ENCODE measurements at regions not wholly inside any gene's neighbourhood (a gene's known extent, or its start where the extent isn't known, plus 50 kb on each side); places are given as distances from the start of the nearest gene placed in this dataset.

DNA sequence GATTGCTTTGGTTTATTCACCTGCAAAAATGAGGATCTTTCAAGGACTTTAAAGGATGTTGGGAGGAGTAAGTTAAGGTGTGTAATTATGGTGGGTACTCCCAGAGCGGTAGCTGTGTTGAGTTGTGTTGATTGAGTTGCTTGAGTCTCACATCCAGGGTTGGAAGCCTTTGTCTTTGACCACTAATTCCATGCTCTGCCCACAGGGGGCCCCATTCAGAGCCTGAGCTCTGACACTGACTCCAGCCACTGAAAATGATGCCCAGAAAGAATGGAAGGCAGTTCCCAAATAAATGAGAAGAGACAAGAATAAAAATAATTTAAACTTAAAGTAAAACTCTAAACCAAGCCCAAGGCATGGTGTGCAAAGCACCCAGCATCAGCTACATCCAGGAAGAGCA lies 237.4 kb upstream of the PWP1 start:
- no peaks in the 10 kb centered on the region for H3F3A ChIP-seq (ENCODE audit: insufficient read depth)
- no peak overlapping the region for H3K9ac ChIP-seq (ENCODE audit: low read length)
- no peak overlapping the region for H3K4me2 ChIP-seq (ENCODE audit: low read depth, low read length, poor library complexity, severe bottlenecking)
- H3K9me3 ChIP-seq (ENCODE audit: insufficient read depth, low read length), result no peaks in the 10 kb centered on the region
- no peaks in the 10 kb centered on the region for H3K36me3 ChIP-seq (ENCODE audit: low read length)
- H3K27me3 ChIP-seq (ENCODE audit: low read length), result no peaks in the 10 kb centered on the region
- no peak overlapping the region for H3K4me3 ChIP-seq (ENCODE audit: insufficient read depth, low read length, poor library complexity, severe bottlenecking)
- H3K27ac ChIP-seq (ENCODE audit: low read depth, low read length), result no peak overlapping the region
- H3K9me2 ChIP-seq (replicated peaks; ENCODE audit: insufficient read depth, low read length), result no peaks in the 10 kb centered on the region
- H4K20me1 ChIP-seq (ENCODE audit: low read depth, low read length), result no peaks in the 10 kb centered on the region
- TF ChIP-seq, protein P1, sequence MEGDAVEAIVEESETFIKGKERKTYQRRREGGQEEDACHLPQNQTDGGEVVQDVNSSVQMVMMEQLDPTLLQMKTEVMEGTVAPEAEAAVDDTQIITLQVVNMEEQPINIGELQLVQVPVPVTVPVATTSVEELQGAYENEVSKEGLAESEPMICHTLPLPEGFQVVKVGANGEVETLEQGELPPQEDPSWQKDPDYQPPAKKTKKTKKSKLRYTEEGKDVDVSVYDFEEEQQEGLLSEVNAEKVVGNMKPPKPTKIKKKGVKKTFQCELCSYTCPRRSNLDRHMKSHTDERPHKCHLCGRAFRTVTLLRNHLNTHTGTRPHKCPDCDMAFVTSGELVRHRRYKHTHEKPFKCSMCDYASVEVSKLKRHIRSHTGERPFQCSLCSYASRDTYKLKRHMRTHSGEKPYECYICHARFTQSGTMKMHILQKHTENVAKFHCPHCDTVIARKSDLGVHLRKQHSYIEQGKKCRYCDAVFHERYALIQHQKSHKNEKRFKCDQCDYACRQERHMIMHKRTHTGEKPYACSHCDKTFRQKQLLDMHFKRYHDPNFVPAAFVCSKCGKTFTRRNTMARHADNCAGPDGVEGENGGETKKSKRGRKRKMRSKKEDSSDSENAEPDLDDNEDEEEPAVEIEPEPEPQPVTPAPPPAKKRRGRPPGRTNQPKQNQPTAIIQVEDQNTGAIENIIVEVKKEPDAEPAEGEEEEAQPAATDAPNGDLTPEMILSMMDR (IDR thresholded peaks at IDR 0.05; ENCODE audit: insufficient read depth, low read length, poor library complexity, severe bottlenecking), result no peak
- no peak for TF ChIP-seq EZH2phosphoT487 (conservative IDR thresholded peaks at IDR 0.05; ENCODE audit: low read length)
- no peak overlapping the region for H2AFZ ChIP-seq (ENCODE audit: low read depth, low read length, severe bottlenecking)
- no peaks in the 10 kb centered on the region for H3K79me2 ChIP-seq (ENCODE audit: insufficient read depth, low read length)

DNA sequence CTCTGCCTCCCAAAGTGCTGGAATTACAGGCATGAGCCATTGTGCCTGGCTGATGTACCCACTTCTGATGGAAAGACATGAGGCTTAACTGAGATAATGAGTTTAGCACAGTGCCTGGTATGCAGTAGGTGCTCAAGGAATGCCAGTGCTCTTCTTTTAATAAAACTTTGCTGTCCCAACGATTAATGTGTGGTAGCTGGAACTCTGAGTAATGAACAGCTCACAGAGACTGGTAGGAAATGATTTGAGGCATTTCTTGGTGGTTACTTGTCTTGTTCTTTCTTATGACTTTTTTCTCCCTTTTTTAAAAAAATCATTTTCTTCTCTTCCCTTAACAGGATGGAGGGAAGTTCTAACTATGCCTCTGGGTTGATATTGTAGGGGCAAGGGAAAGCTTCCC lies 235.7 kb upstream of the PWP1 start:
- H3K9me3 ChIP-seq (ENCODE audit: insufficient read depth, low read length), result no peaks in the 10 kb centered on the region
- no peak overlapping the region for H3K9ac ChIP-seq (ENCODE audit: low read length)
- H2AFZ ChIP-seq (ENCODE audit: low read depth, low read length, severe bottlenecking), result no peak overlapping the region
- H3F3A ChIP-seq (ENCODE audit: insufficient read depth), result no peaks in the 10 kb centered on the region
- H3K9me2 ChIP-seq (replicated peaks; ENCODE audit: insufficient read depth, low read length), result no peaks in the 10 kb centered on the region
- no peak overlapping the region for H3K4me3 ChIP-seq (ENCODE audit: insufficient read depth, low read length, poor library complexity, severe bottlenecking)
- H3K79me2 ChIP-seq (ENCODE audit: insufficient read depth, low read length), result no peaks in the 10 kb centered on the region
- H3K27me3 ChIP-seq (ENCODE audit: low read length), result no peaks in the 10 kb centered on the region
- H4K20me1 ChIP-seq (ENCODE audit: low read depth, low read length), result no peaks in the 10 kb centered on the region
- no peak overlapping the region for H3K4me2 ChIP-seq (ENCODE audit: low read depth, low read length, poor library complexity, severe bottlenecking)
- H3K36me3 ChIP-seq (ENCODE audit: low read length), result no peaks in the 10 kb centered on the region
- no peak overlapping the region for H3K27ac ChIP-seq (ENCODE audit: low read depth, low read length)
- no peak for TF ChIP-seq EZH2phosphoT487 (conservative IDR thresholded peaks at IDR 0.05; ENCODE audit: low read length)
- TF ChIP-seq, protein P1 (IDR thresholded peaks at IDR 0.05; ENCODE audit: insufficient read depth, low read length, poor library complexity, severe bottlenecking), result no peak

DNA sequence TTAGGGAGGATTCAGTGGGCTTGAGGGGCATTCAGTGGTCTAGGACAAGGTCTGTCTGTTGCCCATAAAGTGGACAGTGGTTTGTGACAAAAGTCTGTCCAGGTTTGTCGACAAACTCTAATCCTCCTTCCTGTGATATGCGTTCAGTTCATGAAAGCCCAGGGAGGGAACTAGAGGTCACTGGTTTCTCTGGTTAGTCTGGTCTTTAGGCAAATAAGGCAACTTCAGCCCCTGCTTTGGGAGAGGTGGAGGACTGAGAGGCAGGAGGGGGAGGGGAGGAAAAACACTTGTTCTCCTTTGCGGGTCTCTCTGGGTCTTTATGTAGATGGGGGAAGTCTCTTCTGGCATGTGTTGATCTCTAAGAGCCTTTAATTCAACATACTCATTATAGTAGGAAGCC lies 235.1 kb upstream of the PWP1 start:
- no peak overlapping the region for H3K27ac ChIP-seq (ENCODE audit: low read depth, low read length)
- H3K4me3 ChIP-seq (ENCODE audit: insufficient read depth, low read length, poor library complexity, severe bottlenecking), result no peak overlapping the region
- no peaks in the 10 kb centered on the region for H3K36me3 ChIP-seq (ENCODE audit: low read length)
- H3K79me2 ChIP-seq (ENCODE audit: insufficient read depth, low read length), result no peaks in the 10 kb centered on the region
- no peaks in the 10 kb centered on the region for H3K27me3 ChIP-seq (ENCODE audit: low read length)
- H3K9me3 ChIP-seq (ENCODE audit: insufficient read depth, low read length), result no peaks in the 10 kb centered on the region
- no peaks in the 10 kb centered on the region for H4K20me1 ChIP-seq (ENCODE audit: low read depth, low read length)
- H3K9me2 ChIP-seq (replicated peaks; ENCODE audit: insufficient read depth, low read length), result no peaks in the 10 kb centered on the region
- H3K9ac ChIP-seq (ENCODE audit: low read length), result no peak overlapping the region
- no peak overlapping the region for H3K4me2 ChIP-seq (ENCODE audit: low read depth, low read length, poor library complexity, severe bottlenecking)
- TF ChIP-seq, protein P1 (IDR thresholded peaks at IDR 0.05; ENCODE audit: insufficient read depth, low read length, poor library complexity, severe bottlenecking), result no peak
- no peak for TF ChIP-seq EZH2phosphoT487 (conservative IDR thresholded peaks at IDR 0.05; ENCODE audit: low read length)
- no peaks in the 10 kb centered on the region for H3F3A ChIP-seq (ENCODE audit: insufficient read depth)
- no peak overlapping the region for H2AFZ ChIP-seq (ENCODE audit: low read depth, low read length, severe bottlenecking)

DNA sequence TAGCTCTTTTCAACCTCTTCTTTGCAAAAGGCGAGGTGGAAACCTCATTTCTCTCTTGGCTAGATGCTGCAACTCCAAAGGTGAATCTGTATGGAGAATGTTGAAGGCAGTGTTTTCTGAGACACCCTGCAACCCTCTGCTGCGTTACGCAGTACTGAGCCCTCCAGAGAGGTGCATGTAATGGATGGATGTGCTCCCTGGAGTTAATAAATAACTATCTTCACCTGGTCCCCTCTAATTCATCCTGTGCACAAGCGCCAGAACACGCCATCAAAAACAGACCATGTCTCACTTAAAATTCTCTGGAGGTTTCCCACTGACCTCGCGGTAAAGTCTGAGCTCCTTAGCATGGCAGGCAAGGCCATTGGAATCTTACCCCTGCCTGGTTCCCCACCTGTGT lies 234.4 kb upstream of the PWP1 start:
- H2AFZ ChIP-seq (ENCODE audit: low read depth, low read length, severe bottlenecking), result no peak overlapping the region
- no peaks in the 10 kb centered on the region for H3K79me2 ChIP-seq (ENCODE audit: insufficient read depth, low read length)
- H3K9ac ChIP-seq (ENCODE audit: low read length), result no peak overlapping the region
- no peaks in the 10 kb centered on the region for H3K9me2 ChIP-seq (replicated peaks; ENCODE audit: insufficient read depth, low read length)
- H3K4me3 ChIP-seq (ENCODE audit: insufficient read depth, low read length, poor library complexity, severe bottlenecking), result no peak overlapping the region
- no peak for TF ChIP-seq EZH2phosphoT487 (conservative IDR thresholded peaks at IDR 0.05; ENCODE audit: low read length)
- TF ChIP-seq, protein P1 (IDR thresholded peaks at IDR 0.05; ENCODE audit: insufficient read depth, low read length, poor library complexity, severe bottlenecking), result no peak
- H3K27ac ChIP-seq (ENCODE audit: low read depth, low read length), result no peak overlapping the region
- H3K27me3 ChIP-seq (ENCODE audit: low read length), result no peaks in the 10 kb centered on the region
- H4K20me1 ChIP-seq (ENCODE audit: low read depth, low read length), result no peaks in the 10 kb centered on the region
- no peak overlapping the region for H3K4me2 ChIP-seq (ENCODE audit: low read depth, low read length, poor library complexity, severe bottlenecking)
- H3K9me3 ChIP-seq (ENCODE audit: insufficient read depth, low read length), result no peaks in the 10 kb centered on the region
- no peaks in the 10 kb centered on the region for H3F3A ChIP-seq (ENCODE audit: insufficient read depth)
- H3K36me3 ChIP-seq (ENCODE audit: low read length), result no peaks in the 10 kb centered on the region

All from SU-DHL-6 (cell line).